ENCODE measurements at regions not wholly inside any gene's neighbourhood (a gene's known extent, or its start where the extent isn't known, plus 50 kb on each side); places are given as distances from the start of the nearest gene placed in this dataset.

DNA sequence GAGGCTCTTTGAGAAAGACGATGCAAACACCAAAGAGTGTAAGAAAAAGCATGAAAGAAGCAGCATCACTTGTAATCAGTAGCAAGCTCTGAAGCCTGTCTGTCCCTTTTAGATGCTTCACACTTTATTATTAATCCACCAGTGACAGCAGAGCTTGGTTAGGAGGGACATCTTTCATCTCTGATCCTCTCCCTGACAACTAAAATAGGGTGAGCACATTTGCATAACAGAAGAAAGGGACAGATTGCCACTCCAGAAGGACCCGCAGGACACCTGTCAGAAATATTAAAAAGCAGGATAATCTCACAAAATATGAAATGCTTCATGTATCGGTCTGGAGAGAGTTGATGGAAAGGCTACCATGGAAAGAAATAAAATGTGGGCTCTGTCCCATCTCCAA, 71.4 kb upstream of the MAP1B start:
- TF ChIP-seq POLR2AphosphoS5 (IDR thresholded peaks at IDR 0.05) = no peak
- TF ChIP-seq, protein P1, sequence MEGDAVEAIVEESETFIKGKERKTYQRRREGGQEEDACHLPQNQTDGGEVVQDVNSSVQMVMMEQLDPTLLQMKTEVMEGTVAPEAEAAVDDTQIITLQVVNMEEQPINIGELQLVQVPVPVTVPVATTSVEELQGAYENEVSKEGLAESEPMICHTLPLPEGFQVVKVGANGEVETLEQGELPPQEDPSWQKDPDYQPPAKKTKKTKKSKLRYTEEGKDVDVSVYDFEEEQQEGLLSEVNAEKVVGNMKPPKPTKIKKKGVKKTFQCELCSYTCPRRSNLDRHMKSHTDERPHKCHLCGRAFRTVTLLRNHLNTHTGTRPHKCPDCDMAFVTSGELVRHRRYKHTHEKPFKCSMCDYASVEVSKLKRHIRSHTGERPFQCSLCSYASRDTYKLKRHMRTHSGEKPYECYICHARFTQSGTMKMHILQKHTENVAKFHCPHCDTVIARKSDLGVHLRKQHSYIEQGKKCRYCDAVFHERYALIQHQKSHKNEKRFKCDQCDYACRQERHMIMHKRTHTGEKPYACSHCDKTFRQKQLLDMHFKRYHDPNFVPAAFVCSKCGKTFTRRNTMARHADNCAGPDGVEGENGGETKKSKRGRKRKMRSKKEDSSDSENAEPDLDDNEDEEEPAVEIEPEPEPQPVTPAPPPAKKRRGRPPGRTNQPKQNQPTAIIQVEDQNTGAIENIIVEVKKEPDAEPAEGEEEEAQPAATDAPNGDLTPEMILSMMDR (IDR thresholded peaks at IDR 0.05) = no peak

Data from esophagus muscularis mucosa (tissue), 3 donors.